GM18499 (cell line): ENCODE measurements at regions not wholly inside any gene's neighbourhood (a gene's known extent, or its start where the extent isn't known, plus 50 kb on each side); places are given as distances from the start of the nearest gene placed in this dataset.

ENCODE experiments used
- ATAC-seq: cut with Tn5 transposase; IDR thresholded peaks from one replicate; pipeline ENCODE4 v1.9.1; 2021; ENCODE audit warnings: moderate number of reproducible peaks; ENCODE audit not compliant: insufficient read depth, unreplicated experiment

DNA sequence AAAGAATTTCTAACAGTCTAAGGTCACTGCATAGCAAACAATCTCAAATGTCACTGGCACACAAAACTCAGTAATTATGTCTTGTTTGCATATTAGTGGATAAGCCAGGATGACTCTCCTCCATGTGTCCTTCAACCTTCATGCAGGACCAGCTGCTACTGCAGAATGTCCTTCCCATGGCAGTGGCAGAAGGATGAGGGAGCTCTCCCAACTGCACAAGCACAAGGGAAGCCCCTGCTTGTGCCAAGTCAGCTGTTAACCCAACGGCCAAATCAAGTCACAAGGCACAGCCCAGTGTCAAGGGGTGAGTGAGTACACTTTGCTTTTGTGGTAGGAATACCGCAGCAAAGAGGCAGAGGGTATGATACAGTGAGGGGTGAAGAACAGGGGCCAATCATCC, 59.3 kb upstream of the VWC2 start:
- ATAC-seq = no peak

GRCh38 chr7:49715486-49715885, 58.0 kb upstream of the VWC2 start:
- no peak for ATAC-seq

DNA sequence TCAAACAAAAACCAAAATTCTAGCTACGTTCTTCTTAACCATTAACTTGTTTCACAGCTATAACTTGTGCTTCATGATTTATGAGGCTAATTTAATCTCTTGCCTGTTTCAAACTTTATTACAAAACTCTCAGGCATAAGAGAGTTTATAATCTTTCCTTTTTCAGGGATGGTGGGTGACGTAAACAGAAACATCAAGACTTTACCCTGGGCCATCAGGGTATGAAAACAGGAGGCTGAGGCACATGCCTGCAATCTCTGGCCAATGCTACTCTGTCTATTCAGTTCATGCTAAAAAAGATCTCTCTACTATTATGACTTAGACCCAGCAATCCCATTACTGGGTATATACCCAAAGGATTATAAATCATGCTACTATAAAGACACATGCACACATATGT, 55.9 kb upstream of the VWC2 start:
- no peak for ATAC-seq

- no peak for ATAC-seq
Measured at GRCh38 chr7:49718760-49719159, 54.7 kb upstream of the VWC2 start.

DNA sequence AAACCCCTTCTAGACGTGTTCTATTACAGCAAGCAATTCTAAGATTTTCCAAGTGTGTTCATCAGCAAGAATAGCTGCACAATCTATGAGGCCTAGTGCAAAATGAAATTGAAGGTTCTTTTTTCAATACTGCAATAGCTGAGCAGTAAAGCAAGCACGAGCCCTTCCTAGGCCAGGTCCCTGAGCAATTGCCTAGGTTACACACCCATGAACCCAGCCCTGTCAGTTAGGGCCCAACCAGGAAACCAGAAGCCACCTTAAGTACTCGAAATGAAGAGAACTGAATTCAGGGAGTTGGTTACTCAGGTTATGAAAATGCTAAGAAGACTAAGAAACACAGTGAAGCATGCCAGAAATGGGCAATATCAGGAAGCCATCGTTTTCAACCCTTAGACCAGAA, 52.0 kb upstream of the VWC2 start:
- no peak for ATAC-seq
